ENCODE measurements at regions not wholly inside any gene's neighbourhood (a gene's known extent, or its start where the extent isn't known, plus 50 kb on each side); places are given as distances from the start of the nearest gene placed in this dataset.
"Not testable (repeated sequence)": the region's sequence is repeated elsewhere in the genome, so short reads cannot be mapped to it uniquely, and the experiment has no call there.

GRCh38 chr21:28391938-28392849 is 600.5 kb downstream of the LTN1 start:
- DNase-seq, result no peak

DNA sequence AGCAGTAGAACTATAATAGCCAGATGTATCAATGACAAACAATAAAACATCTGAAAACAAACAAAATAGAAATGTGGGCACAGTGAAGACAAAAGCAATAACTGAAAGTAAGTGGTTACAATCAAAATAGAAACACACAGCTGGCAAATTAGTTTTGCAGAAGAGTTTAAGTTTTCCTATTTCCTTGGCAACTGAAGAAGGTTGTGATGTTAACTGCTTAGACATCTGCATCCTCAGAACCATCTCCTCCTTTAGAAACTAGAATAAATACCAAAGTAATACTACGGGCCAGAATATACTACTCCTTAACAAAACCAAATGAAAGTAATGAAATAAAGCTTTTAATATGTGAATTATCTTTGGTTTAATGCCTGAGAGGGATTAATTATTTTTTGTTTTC is 605.5 kb downstream of the LTN1 start:
- no peak for DNase-seq

DNA sequence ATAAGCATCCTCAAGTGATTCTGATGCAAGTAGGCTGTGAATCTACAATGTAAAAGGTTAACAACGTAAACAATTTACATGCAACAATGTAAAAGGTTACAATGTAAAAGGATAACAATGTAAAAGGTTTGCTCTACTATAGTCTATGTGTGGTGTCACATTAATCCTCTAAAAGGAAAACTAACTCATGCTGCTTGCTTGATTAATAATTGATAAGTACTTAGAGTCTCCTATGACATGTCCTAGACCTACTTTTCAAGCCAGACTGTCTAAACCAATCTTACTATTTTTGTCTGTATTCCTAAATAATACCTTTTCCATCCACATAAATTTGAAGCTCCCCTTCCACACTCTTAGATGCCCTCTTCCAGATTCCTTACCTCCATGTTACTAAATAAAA is 606.8 kb downstream of the LTN1 start:
- DNase-seq, result no peak

DNA sequence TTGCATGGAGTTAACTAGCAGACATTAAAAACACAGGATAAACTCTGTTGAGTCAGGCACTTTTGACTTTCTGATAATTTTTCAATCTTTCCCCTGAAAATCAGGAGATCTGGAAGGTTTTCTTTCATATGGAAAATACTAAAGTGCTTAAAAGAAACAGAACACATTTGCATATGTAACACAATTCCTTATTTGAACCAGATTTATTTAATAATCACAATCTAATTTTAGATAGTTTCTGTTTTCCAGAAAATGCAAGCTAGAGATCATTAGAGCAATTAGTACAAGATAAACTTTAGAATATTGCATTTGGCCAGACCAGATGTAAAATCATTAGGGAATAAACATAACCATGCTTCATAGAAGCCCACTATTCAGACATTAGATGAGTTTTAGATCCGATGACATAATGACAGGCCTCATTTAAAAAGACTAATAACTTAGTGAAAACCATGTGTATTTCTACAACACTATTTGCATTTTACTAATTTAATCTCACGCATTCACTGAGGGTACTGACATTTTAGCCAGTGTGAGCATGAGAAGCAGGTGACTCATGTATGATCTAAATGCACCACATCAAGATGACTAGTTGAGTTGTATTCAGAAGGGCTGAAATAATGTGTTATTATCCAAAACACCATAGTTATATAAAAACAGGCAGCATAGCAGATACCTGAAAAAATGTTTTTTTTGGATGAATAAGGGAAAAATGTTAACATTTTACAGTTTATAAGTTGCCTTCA is 611.5 kb downstream of the LTN1 start:
- DNase-seq, result not testable (repeated sequence)

DNA sequence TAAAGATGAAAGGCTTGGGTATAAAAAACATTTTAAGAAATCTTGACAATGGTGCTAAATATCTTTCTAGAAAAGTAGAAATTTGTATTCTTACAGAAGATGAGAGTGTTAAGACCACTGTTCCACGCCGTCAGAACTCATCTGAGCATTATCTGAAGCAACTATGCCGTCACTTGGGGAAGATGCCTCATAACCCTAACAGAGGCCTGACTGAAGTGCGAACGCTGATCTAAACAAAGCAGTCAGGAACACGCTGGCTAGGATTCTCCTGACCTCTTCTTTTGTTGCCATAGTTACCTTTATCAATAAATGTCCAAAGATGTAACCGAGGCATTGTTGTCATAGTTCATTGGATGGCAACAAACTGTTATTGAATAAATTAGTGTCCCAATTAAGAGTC is 612.4 kb downstream of the LTN1 start:
- no peak for DNase-seq

- DNase-seq, result no peak
Measured at GRCh38 chr21:28378026-28378425, 614.7 kb downstream of the LTN1 start.

DNA sequence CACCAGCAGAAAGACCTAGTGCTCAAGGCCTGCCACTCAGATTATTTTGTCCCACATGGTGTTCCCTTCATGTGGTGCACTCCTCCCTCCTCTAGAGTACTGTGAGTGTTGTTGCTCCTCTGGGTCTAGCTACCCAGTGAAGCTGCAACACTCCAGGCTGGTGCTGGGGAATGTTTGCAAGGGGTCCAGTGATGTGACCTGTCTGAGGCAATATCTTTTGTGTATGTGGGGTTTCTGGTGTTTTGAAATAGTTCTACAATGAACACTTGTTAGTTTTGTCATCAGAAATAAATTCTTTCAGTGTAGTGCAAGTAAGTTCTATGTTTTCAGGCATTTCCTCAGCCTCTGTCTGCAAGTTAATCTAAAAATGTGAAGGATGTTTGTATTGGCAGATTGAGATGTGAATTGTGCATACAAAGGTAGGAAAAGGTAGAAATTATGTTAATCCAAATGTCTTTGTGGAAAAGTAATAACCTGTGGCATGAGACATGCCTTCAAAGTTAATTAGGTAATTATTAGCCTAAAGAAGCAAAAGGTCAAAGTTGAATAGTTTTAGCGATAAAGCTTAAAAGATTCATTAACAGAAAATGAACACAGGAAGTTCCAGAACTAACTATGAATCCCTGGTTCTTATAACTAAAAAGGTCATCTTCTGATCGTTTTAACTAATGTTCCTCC is 616.8 kb downstream of the LTN1 start:
- no peak for DNase-seq

- no peak for DNase-seq
Measured at GRCh38 chr21:28374881-28375280, 617.8 kb downstream of the LTN1 start.

GRCh38 chr21:28371713-28372112 is 621.0 kb downstream of the LTN1 start:
- DNase-seq, result no peak

DNA sequence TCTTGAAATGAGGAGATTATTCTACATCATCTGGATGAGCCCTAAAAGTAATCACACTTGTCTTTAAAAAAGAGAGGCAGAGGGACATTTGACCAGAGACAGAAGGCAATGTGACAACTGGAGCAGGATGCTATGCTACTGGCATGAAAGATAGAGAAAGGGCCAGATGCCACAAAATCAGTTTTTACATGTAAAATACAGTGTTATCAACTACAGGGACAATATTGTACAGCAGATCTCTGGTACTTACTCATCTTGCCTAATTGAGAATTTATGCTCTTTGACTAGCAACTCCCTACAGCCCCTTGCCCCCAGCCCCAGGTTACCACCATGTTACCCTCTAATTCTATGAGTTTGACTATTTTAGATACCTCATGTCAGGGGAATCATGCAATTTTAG is 633.4 kb downstream of the LTN1 start:
- no peak for DNase-seq

- no peak for DNase-seq
Measured at GRCh38 chr21:28358702-28359101, 634.0 kb downstream of the LTN1 start.

DNA sequence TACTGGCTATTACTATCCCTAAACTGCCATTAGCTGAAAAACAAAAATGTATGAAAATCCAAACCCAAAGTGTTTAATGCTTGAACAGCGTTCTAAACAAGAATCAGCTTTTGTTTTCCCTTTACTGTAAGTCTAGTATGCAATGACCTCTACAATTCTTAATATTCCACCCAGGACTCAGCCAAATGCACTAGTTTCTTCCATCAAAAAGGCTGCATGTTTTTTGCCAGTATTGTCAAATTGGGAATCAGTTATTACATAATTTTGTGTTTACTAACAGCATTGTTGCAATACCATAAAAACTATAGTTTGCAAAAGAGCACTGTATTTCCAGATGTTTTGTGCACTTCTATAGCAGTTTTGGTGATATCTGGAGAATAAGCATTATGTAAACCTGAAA is 634.5 kb downstream of the LTN1 start:
- no peak for DNase-seq

DNA sequence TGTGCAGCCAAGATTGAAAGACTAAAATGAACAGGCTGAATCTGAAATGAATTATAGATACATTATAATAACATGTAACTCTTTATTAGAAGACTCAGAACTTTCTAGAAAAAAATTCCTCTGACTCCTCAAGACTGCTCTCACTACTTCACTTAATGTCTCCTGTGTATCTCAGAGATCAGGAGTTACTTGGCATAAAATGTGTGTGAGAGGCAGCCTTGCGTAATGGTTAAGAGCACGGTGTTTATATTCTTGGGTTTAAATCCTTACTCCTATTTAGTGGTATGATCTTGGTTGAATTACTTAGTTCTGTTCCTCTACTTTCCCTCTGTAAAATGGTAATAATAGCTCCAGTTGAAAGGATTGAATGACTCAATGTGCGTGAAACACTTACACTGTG is 634.9 kb downstream of the LTN1 start:
- no peak for DNase-seq

DNA sequence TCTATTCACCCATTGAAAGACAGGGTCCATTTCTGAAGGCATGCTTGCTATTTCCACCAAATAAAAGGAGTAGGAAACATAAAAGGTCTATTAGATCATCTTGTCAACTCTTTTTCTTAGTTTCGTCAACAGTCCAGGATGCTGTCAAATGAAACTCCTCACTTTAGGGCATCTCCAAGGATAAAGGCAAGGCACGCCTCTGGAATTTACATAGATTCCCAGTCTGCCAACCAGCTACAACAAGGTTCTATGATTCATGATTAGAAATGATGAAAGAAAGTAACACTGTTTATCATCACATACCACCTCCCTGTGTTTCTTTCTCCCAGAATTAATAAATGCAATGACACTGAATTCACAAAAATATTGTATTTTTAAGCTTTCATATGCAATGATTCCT is 636.3 kb downstream of the LTN1 start:
- DNase-seq, result no peak

GRCh38 chr21:28345934-28346333 is 646.7 kb downstream of the LTN1 start:
- DNase-seq, result no peak

GRCh38 chr21:28344985-28345384 is 647.7 kb downstream of the LTN1 start:
- no peak for DNase-seq

GRCh38 chr21:28342212-28342810 is 650.4 kb downstream of the LTN1 start:
- DNase-seq, result no peak

DNA sequence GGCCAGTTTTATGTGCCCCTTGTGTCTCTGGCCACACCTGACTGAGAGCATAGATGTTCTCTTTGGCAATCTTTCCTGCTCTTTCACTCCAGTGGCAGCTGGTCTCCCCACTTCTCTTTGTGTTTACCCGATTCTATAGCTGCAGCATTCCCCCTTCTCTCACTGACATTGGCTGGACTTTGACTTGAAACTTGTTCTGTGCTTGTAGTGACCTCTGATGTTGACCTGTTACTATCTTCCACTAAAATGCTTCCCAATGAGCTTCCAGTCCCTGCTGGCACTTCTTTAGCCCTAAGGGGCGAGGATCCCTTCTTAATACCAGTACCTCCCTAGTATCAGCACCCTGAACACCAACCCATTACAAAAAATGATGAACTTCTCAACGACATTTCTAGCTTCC is 653.3 kb downstream of the LTN1 start:
- DNase-seq, result no peak

- DNase-seq, result no peak
Measured at GRCh38 chr21:28338701-28339305, 653.9 kb downstream of the LTN1 start.

GRCh38 chr21:28337315-28337714 is 655.4 kb downstream of the LTN1 start:
- no peak for DNase-seq

GRCh38 chr21:28336314-28336713 is 656.4 kb downstream of the LTN1 start:
- no peak for DNase-seq

GRCh38 chr21:28334407-28334806 is 658.3 kb downstream of the LTN1 start:
- no peak for DNase-seq

DNA sequence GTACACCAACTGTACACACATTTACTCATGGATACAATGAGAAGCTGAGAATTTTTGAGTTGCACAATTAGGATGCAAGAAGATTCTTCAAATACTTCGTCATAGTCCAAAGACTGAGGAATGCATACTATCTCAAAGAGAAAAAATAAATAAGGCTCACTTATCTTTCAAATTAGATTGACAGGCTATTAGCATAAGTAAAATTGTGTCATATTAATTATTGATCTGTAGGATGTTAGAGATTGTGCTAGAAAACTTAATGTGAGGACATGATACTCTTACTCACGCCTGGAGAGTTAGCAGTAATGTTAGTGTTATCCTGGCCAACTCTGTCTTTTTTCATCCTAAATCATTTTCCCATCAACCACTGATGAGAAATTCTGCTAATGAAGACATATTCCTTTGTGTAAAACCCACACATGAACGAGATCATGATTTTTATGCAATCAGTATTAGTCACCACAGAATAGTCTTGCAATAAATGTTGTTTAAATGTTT is 659.0 kb downstream of the LTN1 start:
- DNase-seq, result no peak
